Natural killer cell (primary cell): ENCODE measurements at regions not wholly inside any gene's neighbourhood (a gene's known extent, or its start where the extent isn't known, plus 50 kb on each side); places are given as distances from the start of the nearest gene placed in this dataset.

Experiments
- ATAC-seq, 3 donors: fragments of 150-1000 bp in 2 of 3; fragments of 200-7000 bp in 1 of 3; cut with Tn5 transposase; 1 replicate in 1 of 3; 2 replicates in 2 of 3; pipeline ENCODE4 v1.10.0; 2021; ENCODE audit warnings: mild to moderate bottlenecking in 2 of 3, moderate library complexity in 2 of 3
- DNase-seq, 2 donors: peaks; one replicate each; pipeline versions ENCODE4 v3.0.0 to v3.0.0-alpha.2; 2013 to 2021; ENCODE audit warnings: mixed read lengths in 1 of 2
- H3K27ac ChIP-seq: one replicate; pipeline ENCODE4 v1.5.1; 2013; ENCODE audit warnings: mild to moderate bottlenecking, low read length
- H3K27me3 ChIP-seq: one replicate; pipeline ENCODE4 v1.6.1; 2013; ENCODE audit warnings: low read length; ENCODE audit not compliant: control insufficient read depth, insufficient read depth
- H3K36me3 ChIP-seq: one replicate; pipeline ENCODE4 v1.6.1; 2013; ENCODE audit warnings: low read length; ENCODE audit not compliant: control insufficient read depth, insufficient read depth
- H3K4me1 ChIP-seq: one replicate; pipeline ENCODE4 v1.6.1; 2013; ENCODE audit warnings: low read length; ENCODE audit not compliant: control insufficient read depth, insufficient read depth
- H3K4me3 ChIP-seq: one replicate; pipeline ENCODE4 v1.5.1; 2013; ENCODE audit warnings: low read length
- H3K9me3 ChIP-seq: one replicate; pipeline ENCODE4 v1.6.1; 2013; ENCODE audit warnings: low read length; ENCODE audit not compliant: control insufficient read depth, insufficient read depth
- H3K27ac Mint-ChIP-seq, 2 donors: one replicate each; pipeline ENCODE4 v1.8.0; 2022; ENCODE audit warnings: mild to moderate bottlenecking in 2 of 2, mixed read lengths in 2 of 2, moderate library complexity in 1 of 2
- H3K27me3 Mint-ChIP-seq, 2 donors: one replicate each; pipeline ENCODE4 v1.8.0; 2022; ENCODE audit warnings: low read depth in 2 of 2, mixed read lengths in 2 of 2
- H3K36me3 Mint-ChIP-seq: one replicate; pipeline ENCODE4 v1.8.0; 2022; ENCODE audit warnings: mixed read lengths
- H3K4me1 Mint-ChIP-seq, 2 donors: one replicate each; pipeline ENCODE4 v1.8.0; 2022; ENCODE audit warnings: mixed read lengths in 2 of 2
- H3K4me3 Mint-ChIP-seq: one replicate; pipeline ENCODE4 v1.8.0; 2022; ENCODE audit warnings: mild to moderate bottlenecking, moderate library complexity, mixed read lengths
- H3K9me3 Mint-ChIP-seq, 2 donors: one replicate each; pipeline ENCODE4 v1.8.0; 2022; ENCODE audit warnings: mixed read lengths in 2 of 2
- CTCF ChIP-seq: fragments of 200-600 bp; IDR thresholded peaks from one replicate; pipeline ENCODE4 v1.8.0; 2022; ENCODE audit warnings: antibody characterized with exemption
- WGBS: methylation state at CpG from one replicate; pipeline ENCODE4 v1.1.7; 2013; ENCODE audit warnings: missing lambda C conversion rate; ENCODE audit not compliant: insufficient coverage; 5-methylcytosine and 5-hydroxymethylcytosine counted together
- intact Hi-C: fragments of 100-400 bp; cut with micrococcal nuclease; formaldehyde crosslinking; loops from one replicate; pipeline ENCODE4 v1.14.2; 2022

- intact Hi-C loops, result no loop called here
- H3K9me3 ChIP-seq, result no peaks in the 10 kb centered on the region
- no peaks in the 10 kb centered on the region for H3K27me3 Mint-ChIP-seq
- H3K36me3 ChIP-seq, result no peaks in the 10 kb centered on the region
- no peak for DNase-seq
- no peak for ATAC-seq
- no peak for TF ChIP-seq CTCF
- H3K4me1 ChIP-seq, result no peaks in the 10 kb centered on the region
- no peak overlapping the region for H3K4me3 Mint-ChIP-seq
- H3K4me3 ChIP-seq, result no peak overlapping the region
- WGBS, result no CpG with 5 or more reads among the region's 2 CpGs
- H3K4me1 Mint-ChIP-seq, result no peaks in the 10 kb centered on the region
- H3K9me3 Mint-ChIP-seq, result peaks cover 3 to 14% of the 10 kb centered on the region in 2 donors
- H3K36me3 Mint-ChIP-seq, result no peaks in the 10 kb centered on the region
- no peaks in the 10 kb centered on the region for H3K27me3 ChIP-seq
- H3K27ac ChIP-seq, result no peak overlapping the region
- no peak overlapping the region for H3K27ac Mint-ChIP-seq
Measured at GRCh38 chr4:147370881-147371280, 110.0 kb upstream of the EDNRA start.

GRCh38 chr4:147371661-147372060, 109.2 kb upstream of the EDNRA start:
- intact Hi-C loops, result no loop called here
- Mint-ChIP-seq H3K36me3 (no peaks in the 10 kb centered on the region), H3K27me3 (no peaks in the 10 kb centered on the region), H3K27ac (no peak overlapping the region), H3K4me1 (no peaks in the 10 kb centered on the region), H3K4me3 (no peak overlapping the region), H3K9me3 (peaks cover 2 to 16% of the 10 kb centered on the region in 2 donors)
- no peak for ATAC-seq
- no peaks in the 10 kb centered on the region for H3K4me1 ChIP-seq
- no peaks in the 10 kb centered on the region for H3K9me3 ChIP-seq
- no peak for TF ChIP-seq CTCF
- no peaks in the 10 kb centered on the region for H3K36me3 ChIP-seq
- H3K27ac ChIP-seq, result no peak overlapping the region
- H3K27me3 ChIP-seq, result no peaks in the 10 kb centered on the region
- no peak overlapping the region for H3K4me3 ChIP-seq
- no peak for DNase-seq

GRCh38 chr4:147378780-147379179, 102.1 kb upstream of the EDNRA start:
- H3K4me3 ChIP-seq, result no peak overlapping the region
- intact Hi-C loops, result no loop called here
- ATAC-seq (no peak), DNase-seq (no peak)
- H3K27ac ChIP-seq, result no peak overlapping the region
- H3K9me3 ChIP-seq, result no peaks in the 10 kb centered on the region
- Mint-ChIP-seq H3K27ac (no peak overlapping the region), H3K4me1 (no peaks in the 10 kb centered on the region), H3K9me3 (peaks cover 5 to 20% of the 10 kb centered on the region in 2 donors), H3K36me3 (no peaks in the 10 kb centered on the region), H3K4me3 (no peak overlapping the region), H3K27me3 (no peaks in the 10 kb centered on the region)
- TF ChIP-seq CTCF, result no peak
- 85% methylated on average over 2 of the region's 2 CpGs for WGBS
- H3K4me1 ChIP-seq, result no peaks in the 10 kb centered on the region
- H3K27me3 ChIP-seq, result no peaks in the 10 kb centered on the region
- H3K36me3 ChIP-seq, result no peaks in the 10 kb centered on the region

GRCh38 chr4:147381749-147382148, 99.1 kb upstream of the EDNRA start:
- DNase-seq, result no peak
- TF ChIP-seq CTCF, result no peak
- Histone ChIP-seq H3K9me3 (no peaks in the 10 kb centered on the region), H3K36me3 (no peaks in the 10 kb centered on the region), H3K27ac (no peak overlapping the region), H3K27me3 (no peaks in the 10 kb centered on the region), H3K4me1 (no peaks in the 10 kb centered on the region), H3K4me3 (no peak overlapping the region)
- peaks cover 3 to 6% of the 10 kb centered on the region in 2 donors for H3K9me3 Mint-ChIP-seq
- no peak overlapping the region for H3K4me3 Mint-ChIP-seq
- ATAC-seq, result no peak
- no peaks in the 10 kb centered on the region for H3K4me1 Mint-ChIP-seq
- intact Hi-C loops, result no loop called here
- no peak overlapping the region for H3K27ac Mint-ChIP-seq
- no peaks in the 10 kb centered on the region for H3K36me3 Mint-ChIP-seq
- WGBS, result 69% methylated on average over 1 of the region's 1 CpG
- H3K27me3 Mint-ChIP-seq, result no peaks in the 10 kb centered on the region
